ENCODE measurements at regions not wholly inside any gene's neighbourhood (a gene's known extent, or its start where the extent isn't known, plus 50 kb on each side); places are given as distances from the start of the nearest gene placed in this dataset.

- no peak for TF ChIP-seq POLR2A (IDR thresholded peaks at IDR 0.05)
- TF ChIP-seq CTCF (IDR thresholded peaks at IDR 0.05): no peak
- intact Hi-C loops (cut with DNase I; ENCODE audit: low total_unique reads): no loop called here
- WGBS, 2 donors: 82 to 86% methylated on average over 4 of the region's 4 CpGs
- no peak overlapping the region for H3K4me3 ChIP-seq (ENCODE audit: low read depth, poor library complexity, severe bottlenecking)
- DNase-seq (ENCODE audit: low spot score in 2 of 2): no peak
Observed at GRCh38 chr9:23622396-23622795, 203.6 kb downstream of the ELAVL2 start.

- DNase-seq (ENCODE audit: low spot score in 2 of 2): no peak
- no peak overlapping the region for H3K4me3 ChIP-seq (ENCODE audit: low read depth, poor library complexity, severe bottlenecking)
- intact Hi-C loops (cut with DNase I; ENCODE audit: low total_unique reads): no loop called here
- WGBS, 2 donors: 88% methylated on average over 2 of the region's 2 CpGs
- TF ChIP-seq CTCF (IDR thresholded peaks at IDR 0.05) (no peak), POLR2A (IDR thresholded peaks at IDR 0.05) (no peak)
Observed at GRCh38 chr9:23630488-23630887, 195.6 kb downstream of the ELAVL2 start.

- WGBS, 2 donors: 66 to 78% methylated on average over 2 of the region's 2 CpGs
- H3K4me3 ChIP-seq (ENCODE audit: low read depth, poor library complexity, severe bottlenecking): no peak overlapping the region
- TF ChIP-seq POLR2A (IDR thresholded peaks at IDR 0.05) (no peak), CTCF (IDR thresholded peaks at IDR 0.05) (no peak)
- intact Hi-C loops (cut with DNase I; ENCODE audit: low total_unique reads): no loop called here
- DNase-seq (ENCODE audit: low spot score in 2 of 2): no peak
Observed at GRCh38 chr9:23635276-23635675, 190.8 kb downstream of the ELAVL2 start.

- H3K4me3 ChIP-seq (ENCODE audit: low read depth, poor library complexity, severe bottlenecking): no peak overlapping the region
- no peak for TF ChIP-seq CTCF (IDR thresholded peaks at IDR 0.05)
- TF ChIP-seq POLR2A (IDR thresholded peaks at IDR 0.05): no peak
- intact Hi-C loops (cut with DNase I; ENCODE audit: low total_unique reads): no loop called here
- DNase-seq (ENCODE audit: low spot score in 2 of 2): no peak
- WGBS, 2 donors: 75 to 76% methylated on average over 2 of the region's 2 CpGs
Observed at GRCh38 chr9:23636199-23636598, 189.8 kb downstream of the ELAVL2 start.

GRCh38 chr9:23638011-23638410, 188.0 kb downstream of the ELAVL2 start:
- WGBS, 2 donors: 87 to 93% methylated on average over 3 of the region's 3 CpGs
- intact Hi-C loops (cut with DNase I; ENCODE audit: low total_unique reads): no loop called here
- no peak for DNase-seq (ENCODE audit: low spot score in 2 of 2)
- H3K4me3 ChIP-seq (ENCODE audit: low read depth, poor library complexity, severe bottlenecking): no peak overlapping the region
- TF ChIP-seq CTCF (IDR thresholded peaks at IDR 0.05) (no peak), POLR2A (IDR thresholded peaks at IDR 0.05) (no peak)

- intact Hi-C loops (cut with DNase I; ENCODE audit: low total_unique reads): no loop called here
- WGBS, 2 donors: 89% methylated on average over 4 of the region's 4 CpGs
- no peak overlapping the region for H3K4me3 ChIP-seq (ENCODE audit: low read depth, poor library complexity, severe bottlenecking)
- no peak for TF ChIP-seq CTCF (IDR thresholded peaks at IDR 0.05)
- no peak for TF ChIP-seq POLR2A (IDR thresholded peaks at IDR 0.05)
- no peak for DNase-seq (ENCODE audit: low spot score in 2 of 2)
Observed at GRCh38 chr9:23638837-23639426, 187.1 kb downstream of the ELAVL2 start.

Data from lower leg skin (tissue), 4 donors.